Astrocyte (in vitro differentiated cells and primary cell): ENCODE measurements at regions not wholly inside any gene's neighbourhood (a gene's known extent, or its start where the extent isn't known, plus 50 kb on each side); places are given as distances from the start of the nearest gene placed in this dataset.
A peak's percentile ranks its signal among the peaks of the same experiment; 100 is the strongest.

Experiments used
- DNase-seq: peaks from one replicate; pipeline ENCODE4 v3.0.0-alpha.2; 2010; ENCODE audit warnings: low read depth
- FAIRE-seq: peaks from 2 replicates; lab custom pipeline; 2011; peaks lifted over from hg19 to GRCh38; lab: Jason Lieb, UNC
- H2AFZ ChIP-seq: 2 replicates; pipeline ENCODE4 v1.6.0; 2012; ENCODE audit warnings: low read depth, low read length, inconsistent platforms
- H3K27ac ChIP-seq: 2 replicates; pipeline ENCODE4 v1.5.1; 2011; ENCODE audit warnings: low read depth, low read length, inconsistent platforms
- H3K27me3 ChIP-seq: 2 replicates; pipeline ENCODE4 v1.6.0; 2011; ENCODE audit warnings: low read length, inconsistent platforms; ENCODE audit not compliant: insufficient read depth
- H3K36me3 ChIP-seq: 2 replicates; pipeline ENCODE4 v1.5.1; 2011; ENCODE audit warnings: low read length, inconsistent platforms; ENCODE audit not compliant: insufficient read depth
- H3K4me1 ChIP-seq: 2 replicates; pipeline ENCODE4 v1.5.1; 2011; ENCODE audit warnings: low read length, inconsistent platforms; ENCODE audit not compliant: insufficient read depth
- H3K4me2 ChIP-seq: 2 replicates; pipeline ENCODE4 v1.6.0; 2012; ENCODE audit warnings: low read length, inconsistent platforms
- H3K4me3 ChIP-seq: 2 replicates; pipeline ENCODE4 v1.5.1; 2011; ENCODE audit warnings: low read depth, mild to moderate bottlenecking, low read length, inconsistent platforms; ENCODE audit not compliant: insufficient read depth
- H3K79me2 ChIP-seq: 2 replicates; pipeline ENCODE4 v1.6.0; 2012; ENCODE audit warnings: mild to moderate bottlenecking, low read length, inconsistent platforms; ENCODE audit not compliant: insufficient read depth
- H3K9ac ChIP-seq: 2 replicates; pipeline ENCODE4 v1.6.0; 2012; ENCODE audit warnings: mild to moderate bottlenecking, low read length, inconsistent platforms
- H3K9me3 ChIP-seq: 2 replicates; pipeline ENCODE4 v1.5.1; 2012; ENCODE audit warnings: low read depth, mild to moderate bottlenecking, low read length, inconsistent platforms; ENCODE audit not compliant: insufficient read depth
- H4K20me1 ChIP-seq: 2 replicates; pipeline ENCODE4 v1.6.0; 2012; ENCODE audit warnings: low read length, inconsistent platforms; ENCODE audit not compliant: insufficient read depth
- H3K27ac Mint-ChIP-seq: one replicate; pipeline ENCODE4 v1.8.0; 2021; ENCODE audit warnings: mild to moderate bottlenecking, mixed read lengths; ENCODE audit not compliant: unreplicated experiment
- H3K27me3 Mint-ChIP-seq: one replicate; pipeline ENCODE4 v1.8.0; 2021; ENCODE audit warnings: low read depth, mixed read lengths; ENCODE audit not compliant: unreplicated experiment
- H3K36me3 Mint-ChIP-seq: one replicate; pipeline ENCODE4 v1.8.0; 2021; ENCODE audit warnings: low read depth, mixed read lengths; ENCODE audit not compliant: unreplicated experiment
- H3K4me1 Mint-ChIP-seq: one replicate; pipeline ENCODE4 v1.8.0; 2021; ENCODE audit warnings: low read depth, mixed read lengths; ENCODE audit not compliant: unreplicated experiment
- H3K4me3 Mint-ChIP-seq: one replicate; pipeline ENCODE4 v1.8.0; 2021; ENCODE audit warnings: mild to moderate bottlenecking, moderate library complexity, mixed read lengths; ENCODE audit not compliant: unreplicated experiment
- H3K9me3 Mint-ChIP-seq: one replicate; pipeline ENCODE4 v1.8.0; 2021; ENCODE audit warnings: mild to moderate bottlenecking, mixed read lengths; ENCODE audit not compliant: unreplicated experiment
- CTCF ChIP-seq: IDR thresholded peaks from 2 replicates; pipeline ENCODE4 v1.5.1; 2011; ENCODE audit warnings: low read depth, mild to moderate bottlenecking, inconsistent platforms, low read length, moderate library complexity; ENCODE audit not compliant: insufficient read depth
- EZH2 ChIP-seq: IDR thresholded peaks from 2 replicates; pipeline ENCODE4 v1.6.1; 2012; ENCODE audit warnings: mild to moderate bottlenecking, low read length, inconsistent platforms; ENCODE audit not compliant: insufficient read depth

DNA sequence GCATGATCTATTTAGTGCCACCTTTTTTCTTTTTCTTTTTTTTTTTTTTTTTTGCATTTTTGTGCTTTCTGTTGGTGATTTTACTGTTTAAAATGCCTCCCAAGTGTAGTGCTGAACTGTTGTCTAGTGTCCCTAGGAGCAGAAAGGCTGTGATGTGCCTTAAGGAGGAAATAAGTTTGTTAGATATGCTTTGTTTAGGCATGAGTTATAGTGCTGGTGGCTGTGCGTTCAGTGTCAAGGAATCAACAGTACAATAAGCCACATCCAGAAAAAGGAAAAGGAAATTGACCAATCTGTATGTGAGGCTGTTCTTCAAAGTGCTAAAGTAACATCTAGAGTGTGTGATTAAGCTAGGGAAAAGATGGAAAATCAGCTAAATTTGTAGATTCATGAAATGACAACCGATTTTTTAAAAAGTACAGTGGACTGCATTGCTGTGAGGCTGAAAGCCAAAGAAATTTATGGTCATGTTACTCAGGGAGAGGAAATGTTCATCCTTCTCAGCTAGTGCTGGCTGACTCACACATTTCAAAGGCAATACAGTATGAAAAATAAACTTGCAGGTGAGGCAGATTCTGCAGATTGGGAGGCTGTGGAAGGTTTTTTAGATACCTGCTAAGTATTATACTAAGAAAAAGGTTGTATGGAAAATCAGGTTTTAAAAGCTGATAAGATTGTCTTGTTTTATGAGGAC lies 122.7 kb upstream of the ADCY1 start:
- FAIRE-seq, result no peak
- Histone ChIP-seq H3K36me3 (no peaks in the 10 kb centered on the region), H3K27ac (no peak overlapping the region), H3K9ac (no peak overlapping the region), H3K4me3 (no peak overlapping the region), H3K27me3 (no peaks in the 10 kb centered on the region), H3K4me1 (peaks cover 3% of the 10 kb centered on the region), H3K9me3 (no peaks in the 10 kb centered on the region), H4K20me1 (no peaks in the 10 kb centered on the region), H2AFZ (no peak overlapping the region), H3K4me2 (peak overlapping the region; percentile 31), H3K79me2 (no peaks in the 10 kb centered on the region)
- Mint-ChIP-seq H3K27ac (no peak overlapping the region), H3K4me3 (no peak overlapping the region), H3K4me1 (peaks cover 12% of the 10 kb centered on the region), H3K27me3 (peaks cover 3% of the 10 kb centered on the region), H3K9me3 (no peaks in the 10 kb centered on the region), H3K36me3 (no peaks in the 10 kb centered on the region)
- peak; percentile 41 for DNase-seq
- no peak for TF ChIP-seq EZH2
- TF ChIP-seq CTCF, result no peak

GRCh38 chr7:45454771-45455170 lies 119.4 kb upstream of the ADCY1 start:
- H3K4me3 Mint-ChIP-seq, result no peak overlapping the region

More at GRCh38 chr7:45454771-45455170, 119.4 kb upstream of the ADCY1 start:
- peaks cover 9% of the 10 kb centered on the region for H3K4me1 ChIP-seq
- no peaks in the 10 kb centered on the region for H3K36me3 ChIP-seq
- H3K27ac Mint-ChIP-seq, result no peak overlapping the region
- no peak overlapping the region for H3K4me2 ChIP-seq
- no peaks in the 10 kb centered on the region for H3K36me3 Mint-ChIP-seq
- DNase-seq, result no peak
- TF ChIP-seq CTCF (no peak), EZH2 (no peak)
- no peaks in the 10 kb centered on the region for H4K20me1 ChIP-seq
- H3K27ac ChIP-seq, result no peak overlapping the region
- peaks cover 27% of the 10 kb centered on the region for H3K4me1 Mint-ChIP-seq
- H3K9ac ChIP-seq, result no peak overlapping the region
- H2AFZ ChIP-seq, result no peak overlapping the region
- H3K4me3 ChIP-seq, result no peak overlapping the region
- no peaks in the 10 kb centered on the region for H3K9me3 Mint-ChIP-seq
- H3K79me2 ChIP-seq, result no peaks in the 10 kb centered on the region
- no peaks in the 10 kb centered on the region for H3K27me3 ChIP-seq
- FAIRE-seq, result no peak
- no peaks in the 10 kb centered on the region for H3K9me3 ChIP-seq
- H3K27me3 Mint-ChIP-seq, result peaks cover 9% of the 10 kb centered on the region
